Esophagus squamous epithelium (tissue), 4 donors: ENCODE measurements at regions not wholly inside any gene's neighbourhood (a gene's known extent, or its start where the extent isn't known, plus 50 kb on each side); places are given as distances from the start of the nearest gene placed in this dataset.

ENCODE experiments used
- POLR2A ChIP-seq, 4 donors: fragments of 450-650 bp; IDR thresholded peaks; one replicate each; pipeline ENCODE4 v1.6.1; 2017; ENCODE audit warnings: antibody characterized with exemption in 4 of 4, mild to moderate bottlenecking in 4 of 4, moderate library complexity in 3 of 4
- TF ChIP-seq, protein P1 (sequence below), 6 experiments: fragments of 450-650 bp in 4 of 6; fragments of 200-600 bp in 2 of 6; sonication (generic) in 2 of 6; IDR thresholded peaks; one replicate each; pipeline ENCODE4 v1.5.1; 2016 to 2019; ENCODE audit warnings: antibody characterized with exemption in 6 of 6, mild to moderate bottlenecking in 4 of 6, moderate library complexity in 4 of 6

DNA sequence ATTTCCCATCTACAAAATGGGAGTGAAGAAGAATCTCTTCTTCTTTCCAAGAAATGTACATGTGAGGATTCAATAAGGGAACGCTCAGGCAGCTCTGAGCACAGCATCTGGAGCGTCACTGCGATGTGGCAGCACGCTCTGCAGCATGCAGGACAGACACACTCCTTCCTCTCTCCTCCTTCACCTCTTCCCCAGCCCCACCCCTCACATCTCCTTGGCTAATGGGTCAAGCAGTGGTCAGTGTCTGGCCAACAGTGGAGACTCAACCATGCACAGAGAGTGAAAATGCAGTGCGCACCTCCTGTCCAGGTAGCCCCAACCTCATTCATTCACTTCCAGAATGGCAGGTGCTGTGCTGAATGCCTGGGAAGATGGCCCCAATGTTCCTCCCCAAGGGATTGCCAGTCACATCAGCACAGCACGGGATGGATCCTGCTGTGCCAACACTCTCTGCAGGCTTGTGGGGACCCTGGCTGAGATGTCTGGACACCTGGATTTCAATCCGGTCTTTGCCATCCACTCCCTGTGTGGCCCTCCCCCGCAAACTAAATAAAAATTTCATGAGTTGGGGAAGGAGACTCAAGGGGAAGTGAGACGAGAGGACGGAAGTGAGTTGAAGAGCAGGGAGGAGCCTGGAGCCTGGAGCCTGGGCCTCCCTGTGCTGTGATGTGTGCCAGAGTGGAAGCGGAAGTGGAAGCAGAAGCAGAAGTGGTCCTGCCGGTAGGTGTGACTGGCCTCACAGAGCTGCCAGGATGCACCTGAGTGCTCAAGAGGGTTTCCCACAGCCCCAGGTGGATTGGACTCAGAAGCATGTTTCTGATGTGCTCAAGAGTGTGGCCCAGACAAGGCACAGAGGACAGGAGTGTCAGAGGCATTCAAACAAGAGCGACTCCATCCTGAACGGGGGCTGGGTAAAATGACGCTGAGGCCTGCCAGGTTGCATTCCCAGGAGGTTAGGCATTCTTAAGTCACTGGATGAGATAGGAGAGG lies 163.9 kb downstream of the SMAD6 start:
- TF ChIP-seq, protein P1, sequence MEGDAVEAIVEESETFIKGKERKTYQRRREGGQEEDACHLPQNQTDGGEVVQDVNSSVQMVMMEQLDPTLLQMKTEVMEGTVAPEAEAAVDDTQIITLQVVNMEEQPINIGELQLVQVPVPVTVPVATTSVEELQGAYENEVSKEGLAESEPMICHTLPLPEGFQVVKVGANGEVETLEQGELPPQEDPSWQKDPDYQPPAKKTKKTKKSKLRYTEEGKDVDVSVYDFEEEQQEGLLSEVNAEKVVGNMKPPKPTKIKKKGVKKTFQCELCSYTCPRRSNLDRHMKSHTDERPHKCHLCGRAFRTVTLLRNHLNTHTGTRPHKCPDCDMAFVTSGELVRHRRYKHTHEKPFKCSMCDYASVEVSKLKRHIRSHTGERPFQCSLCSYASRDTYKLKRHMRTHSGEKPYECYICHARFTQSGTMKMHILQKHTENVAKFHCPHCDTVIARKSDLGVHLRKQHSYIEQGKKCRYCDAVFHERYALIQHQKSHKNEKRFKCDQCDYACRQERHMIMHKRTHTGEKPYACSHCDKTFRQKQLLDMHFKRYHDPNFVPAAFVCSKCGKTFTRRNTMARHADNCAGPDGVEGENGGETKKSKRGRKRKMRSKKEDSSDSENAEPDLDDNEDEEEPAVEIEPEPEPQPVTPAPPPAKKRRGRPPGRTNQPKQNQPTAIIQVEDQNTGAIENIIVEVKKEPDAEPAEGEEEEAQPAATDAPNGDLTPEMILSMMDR (IDR thresholded peaks at IDR 0.05), result no peak
- no peak for TF ChIP-seq POLR2A (IDR thresholded peaks at IDR 0.05)
